Inflammatory macrophage treated with lipopolysaccharide for 1 hour (primary cell): ENCODE measurements at regions not wholly inside any gene's neighbourhood (a gene's known extent, or its start where the extent isn't known, plus 50 kb on each side); places are given as distances from the start of the nearest gene placed in this dataset.

Experiments used
- DNase-seq, 2 donors: peaks; one replicate each; pipeline ENCODE4 v3.0.0-alpha.2; 2020 to 2022

GRCh38 chr6:126148853-126149252, 162.5 kb downstream of the TRMT11 start:
- no peak for DNase-seq

GRCh38 chr6:126152372-126152745, 166.0 kb downstream of the TRMT11 start:
- DNase-seq, result no peak

- no peak for DNase-seq
Measured at GRCh38 chr6:126153661-126154060, 167.3 kb downstream of the TRMT11 start.

GRCh38 chr6:126156973-126157372, 170.6 kb downstream of the TRMT11 start:
- DNase-seq, result no peak

- no peak for DNase-seq
Measured at GRCh38 chr6:126167726-126168125, 172.2 kb upstream of the CENPW start.

- DNase-seq, result no peak
Measured at GRCh38 chr6:126170433-126170832, 169.5 kb upstream of the CENPW start.

- peak; percentile 15 to 58 for DNase-seq
Measured at GRCh38 chr6:126170978-126171382, 168.9 kb upstream of the CENPW start.

- no peak for DNase-seq
Measured at GRCh38 chr6:126172131-126172530, 167.8 kb upstream of the CENPW start.

GRCh38 chr6:126173265-126173664, 166.7 kb upstream of the CENPW start:
- no peak for DNase-seq

- no peak for DNase-seq
Measured at GRCh38 chr6:126174697-126175096, 165.2 kb upstream of the CENPW start.

GRCh38 chr6:126175251-126175650, 164.7 kb upstream of the CENPW start:
- no peak for DNase-seq

GRCh38 chr6:126176282-126176681, 163.6 kb upstream of the CENPW start:
- DNase-seq, result peak in 1 of 2 donors; percentile 16

- peak in 1 of 2 donors; percentile 15 for DNase-seq
Measured at GRCh38 chr6:126180585-126180984, 159.3 kb upstream of the CENPW start.

GRCh38 chr6:126181173-126181741, 158.7 kb upstream of the CENPW start:
- no peak for DNase-seq

- no peak for DNase-seq
Measured at GRCh38 chr6:126181890-126182289, 158.0 kb upstream of the CENPW start.

- no peak for DNase-seq
Measured at GRCh38 chr6:126182650-126183311, 157.1 kb upstream of the CENPW start.

- DNase-seq, result no peak
Measured at GRCh38 chr6:126185774-126186173, 154.1 kb upstream of the CENPW start.

- DNase-seq, result no peak
Measured at GRCh38 chr6:126188279-126188909, 151.5 kb upstream of the CENPW start.

GRCh38 chr6:126195625-126196236, 144.2 kb upstream of the CENPW start:
- DNase-seq, result no peak

- DNase-seq, result no peak
Measured at GRCh38 chr6:126198631-126199030, 141.3 kb upstream of the CENPW start.

GRCh38 chr6:126199466-126199865, 140.4 kb upstream of the CENPW start:
- DNase-seq, result no peak

- no peak for DNase-seq
Measured at GRCh38 chr6:126202707-126203106, 137.2 kb upstream of the CENPW start.

GRCh38 chr6:126204126-126204525, 135.8 kb upstream of the CENPW start:
- DNase-seq, result no peak

GRCh38 chr6:126204598-126204997, 135.3 kb upstream of the CENPW start:
- no peak for DNase-seq
